Liver (tissue), 8 donors: ENCODE measurements at regions not wholly inside any gene's neighbourhood (a gene's known extent, or its start where the extent isn't known, plus 50 kb on each side); places are given as distances from the start of the nearest gene placed in this dataset.

ENCODE experiments used
- DNase-seq: peaks from one replicate; pipeline ENCODE4 v3.0.0-alpha.2; 2017; ENCODE audit warnings: low spot score
- H3K27ac ChIP-seq, 2 donors: one replicate each; pipeline ENCODE4 v1.7.0; 2013; ENCODE audit warnings: inconsistent platforms in 2 of 2, low read length in 2 of 2, control low read depth in 1 of 2, low read depth in 1 of 2, mild to moderate bottlenecking in 1 of 2
- H3K27me3 ChIP-seq, 4 donors: one replicate each; pipeline versions ENCODE4 v1.6.1 to v1.7.0; 2013; ENCODE audit warnings: low read length in 3 of 4, inconsistent platforms in 1 of 4, mild to moderate bottlenecking in 1 of 4, moderate library complexity in 1 of 4; ENCODE audit not compliant: control insufficient read depth in 4 of 4, insufficient read depth in 4 of 4
- H3K36me3 ChIP-seq, 4 donors: one replicate each; pipeline versions ENCODE4 v1.6.1 to v1.7.0; 2013; ENCODE audit warnings: low read length in 3 of 4, mild to moderate bottlenecking in 3 of 4, low read depth in 1 of 4, moderate library complexity in 1 of 4; ENCODE audit not compliant: control insufficient read depth in 4 of 4, insufficient read depth in 3 of 4
- H3K4me1 ChIP-seq, 4 donors: one replicate each; pipeline versions ENCODE4 v1.6.1 to v1.7.0; 2013; ENCODE audit warnings: low read length in 3 of 4, mild to moderate bottlenecking in 3 of 4, moderate library complexity in 1 of 4; ENCODE audit not compliant: control insufficient read depth in 4 of 4, insufficient read depth in 4 of 4
- H3K4me3 ChIP-seq, 3 donors: one replicate each; pipeline versions ENCODE4 v1.6.1 to v1.7.0; 2013; ENCODE audit warnings: low read length in 3 of 3, control low read depth in 1 of 3, low read depth in 1 of 3, mild to moderate bottlenecking in 1 of 3
- H3K9ac ChIP-seq, 2 donors: one replicate each; pipeline ENCODE4 v1.7.0; 2013; ENCODE audit warnings: low read length in 2 of 2, mild to moderate bottlenecking in 2 of 2, moderate library complexity in 2 of 2, control low read depth in 1 of 2, low read depth in 1 of 2
- H3K9me3 ChIP-seq, 4 donors: one replicate each; pipeline versions ENCODE4 v1.6.1 to v1.7.0; 2013; ENCODE audit warnings: low read length in 3 of 4; ENCODE audit not compliant: control insufficient read depth in 4 of 4
- EGR1 ChIP-seq, 2 donors: IDR thresholded peaks; 2 replicates each; pipeline ENCODE4 v1.6.1; 2016 to 2018; ENCODE audit warnings: antibody characterized with exemption in 2 of 2, low read depth in 2 of 2
- FOXA1 ChIP-seq: IDR thresholded peaks from 2 replicates; pipeline ENCODE4 v1.6.1; 2016; ENCODE audit warnings: antibody characterized with exemption
- FOXA2 ChIP-seq: IDR thresholded peaks from 2 replicates; pipeline ENCODE4 v1.6.1; 2016; ENCODE audit warnings: antibody characterized with exemption
- GABPA ChIP-seq, 2 donors: IDR thresholded peaks in 1 of 2; conservative IDR thresholded peaks in 1 of 2; 2 replicates each; pipeline ENCODE4 v1.6.1; 2016; ENCODE audit warnings: antibody characterized with exemption in 2 of 2, mild to moderate bottlenecking in 1 of 2, moderate library complexity in 1 of 2
- HNF4A ChIP-seq, 2 donors: conservative IDR thresholded peaks; 2 replicates each; pipeline ENCODE4 v1.6.1; 2016; ENCODE audit warnings: antibody characterized with exemption in 2 of 2, mild to moderate bottlenecking in 2 of 2
- HNF4G ChIP-seq: IDR thresholded peaks from 2 replicates; pipeline ENCODE4 v1.6.1; 2016; ENCODE audit warnings: antibody characterized with exemption
- JUND ChIP-seq, 2 donors: IDR thresholded peaks; 2 replicates each; pipeline ENCODE4 v1.6.1; 2016; ENCODE audit warnings: antibody characterized with exemption in 2 of 2
- NR2F2 ChIP-seq: IDR thresholded peaks from 2 replicates; pipeline ENCODE4 v1.6.1; 2016; ENCODE audit warnings: antibody characterized with exemption
- RXRA ChIP-seq, 2 donors: IDR thresholded peaks; 2 replicates each; pipeline ENCODE4 v1.6.1; 2017 to 2018; ENCODE audit warnings: antibody characterized with exemption in 2 of 2, mild to moderate bottlenecking in 1 of 2
- SP1 ChIP-seq: IDR thresholded peaks from 2 replicates; pipeline ENCODE4 v1.6.1; 2018; ENCODE audit warnings: antibody characterized with exemption, mild to moderate bottlenecking
- TAF1 ChIP-seq: conservative IDR thresholded peaks from 2 replicates; pipeline ENCODE4 v1.6.1; 2016; ENCODE audit warnings: antibody characterized with exemption, mild to moderate bottlenecking
- YY1 ChIP-seq: IDR thresholded peaks from 2 replicates; pipeline ENCODE4 v1.6.1; 2016; ENCODE audit warnings: antibody characterized with exemption, mild to moderate bottlenecking
- WGBS: extraction: QIAGEN DNeasy Blood & Tissue Kit; methylation state at CpG from one replicate; pipeline ENCODE4 v1.1.7; 2013; 5-methylcytosine and 5-hydroxymethylcytosine counted together
- TF ChIP-seq, protein P1 (sequence below): IDR thresholded peaks from 2 replicates; pipeline ENCODE4 v1.6.1; 2016; ENCODE audit warnings: antibody characterized with exemption
- TF ChIP-seq, protein P2 (sequence below): IDR thresholded peaks from 2 replicates; pipeline ENCODE4 v1.6.1; 2016; ENCODE audit warnings: antibody characterized with exemption, mild to moderate bottlenecking
- TF ChIP-seq, protein P3 (sequence below): fragments of 150-350 bp; IDR thresholded peaks from 2 replicates; pipeline ENCODE4 v1.5.1; 2017; ENCODE audit warnings: improper control_type of control experiment, low read depth, low read length; ENCODE audit not compliant: missing input control
- TF ChIP-seq, protein P4 (sequence below): IDR thresholded peaks from 2 replicates; pipeline ENCODE4 v1.6.1; 2016; ENCODE audit warnings: antibody characterized with exemption
- TF ChIP-seq, protein P5 (sequence below): IDR thresholded peaks from 2 replicates; pipeline ENCODE4 v1.6.1; 2016; ENCODE audit warnings: antibody characterized with exemption
- donor health status: healthy.
- donor health status: healthy.
- donor health status: healthy.
- donor health status: healthy.
- donor health status: healthy.

DNA sequence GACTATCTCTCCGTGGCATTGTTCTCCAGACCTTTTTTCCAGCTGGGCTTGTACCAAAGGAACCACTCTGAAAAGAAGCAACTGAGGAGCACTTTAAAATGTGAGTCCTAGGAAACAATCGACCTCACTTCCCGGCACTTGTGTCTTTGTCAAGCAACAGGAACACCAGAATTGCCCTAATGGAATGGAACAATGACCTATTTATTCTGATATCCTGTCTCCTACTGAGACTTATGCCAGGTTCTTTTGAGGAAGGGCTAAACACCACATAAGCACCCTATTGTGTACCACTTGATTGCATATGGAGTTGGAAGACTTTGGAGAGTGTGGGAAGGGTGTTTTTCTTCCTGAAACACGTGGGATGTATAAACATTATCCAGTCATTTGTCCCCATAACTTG is 56.8 kb upstream of the TGFBR2 start:
- Histone ChIP-seq H3K9ac (no peak overlapping the region), H3K27ac (no peak overlapping the region), H3K4me3 (no peak overlapping the region), H3K36me3 (no peaks in the 10 kb centered on the region), H3K4me1 (peaks cover 0 to 2% (median 0%) of the 10 kb centered on the region in 4 donors), H3K9me3 (no peaks in the 10 kb centered on the region), H3K27me3 (no peaks in the 10 kb centered on the region)
- DNase-seq: no peak
- TF ChIP-seq, protein P1, sequence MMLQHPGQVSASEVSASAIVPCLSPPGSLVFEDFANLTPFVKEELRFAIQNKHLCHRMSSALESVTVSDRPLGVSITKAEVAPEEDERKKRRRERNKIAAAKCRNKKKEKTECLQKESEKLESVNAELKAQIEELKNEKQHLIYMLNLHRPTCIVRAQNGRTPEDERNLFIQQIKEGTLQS: no peak
- TF ChIP-seq, protein P2, sequence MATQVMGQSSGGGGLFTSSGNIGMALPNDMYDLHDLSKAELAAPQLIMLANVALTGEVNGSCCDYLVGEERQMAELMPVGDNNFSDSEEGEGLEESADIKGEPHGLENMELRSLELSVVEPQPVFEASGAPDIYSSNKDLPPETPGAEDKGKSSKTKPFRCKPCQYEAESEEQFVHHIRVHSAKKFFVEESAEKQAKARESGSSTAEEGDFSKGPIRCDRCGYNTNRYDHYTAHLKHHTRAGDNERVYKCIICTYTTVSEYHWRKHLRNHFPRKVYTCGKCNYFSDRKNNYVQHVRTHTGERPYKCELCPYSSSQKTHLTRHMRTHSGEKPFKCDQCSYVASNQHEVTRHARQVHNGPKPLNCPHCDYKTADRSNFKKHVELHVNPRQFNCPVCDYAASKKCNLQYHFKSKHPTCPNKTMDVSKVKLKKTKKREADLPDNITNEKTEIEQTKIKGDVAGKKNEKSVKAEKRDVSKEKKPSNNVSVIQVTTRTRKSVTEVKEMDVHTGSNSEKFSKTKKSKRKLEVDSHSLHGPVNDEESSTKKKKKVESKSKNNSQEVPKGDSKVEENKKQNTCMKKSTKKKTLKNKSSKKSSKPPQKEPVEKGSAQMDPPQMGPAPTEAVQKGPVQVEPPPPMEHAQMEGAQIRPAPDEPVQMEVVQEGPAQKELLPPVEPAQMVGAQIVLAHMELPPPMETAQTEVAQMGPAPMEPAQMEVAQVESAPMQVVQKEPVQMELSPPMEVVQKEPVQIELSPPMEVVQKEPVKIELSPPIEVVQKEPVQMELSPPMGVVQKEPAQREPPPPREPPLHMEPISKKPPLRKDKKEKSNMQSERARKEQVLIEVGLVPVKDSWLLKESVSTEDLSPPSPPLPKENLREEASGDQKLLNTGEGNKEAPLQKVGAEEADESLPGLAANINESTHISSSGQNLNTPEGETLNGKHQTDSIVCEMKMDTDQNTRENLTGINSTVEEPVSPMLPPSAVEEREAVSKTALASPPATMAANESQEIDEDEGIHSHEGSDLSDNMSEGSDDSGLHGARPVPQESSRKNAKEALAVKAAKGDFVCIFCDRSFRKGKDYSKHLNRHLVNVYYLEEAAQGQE: no peak
- TF ChIP-seq NR2F2: no peak
- WGBS: 76% methylated on average over 4 of the region's 4 CpGs

DNA sequence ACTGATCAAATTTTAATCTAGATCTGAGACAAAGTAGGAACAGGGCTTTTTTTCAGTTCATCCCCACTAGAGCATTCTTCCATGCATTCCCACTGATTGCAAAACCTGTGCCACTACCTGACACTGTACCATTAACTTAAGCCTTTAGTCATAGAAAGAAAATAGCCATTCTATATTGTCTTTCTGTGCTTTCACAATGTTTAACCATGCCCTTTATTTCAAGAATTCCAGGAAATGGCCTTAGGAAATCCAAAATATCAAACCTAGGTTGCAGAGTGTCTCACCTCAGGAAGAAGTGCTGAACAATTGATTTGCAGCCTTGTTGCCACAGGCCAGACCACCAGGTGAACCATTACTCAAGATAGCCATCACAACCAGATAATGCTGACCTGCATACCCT is 56.2 kb upstream of the TGFBR2 start:
- Histone ChIP-seq H3K27me3 (no peaks in the 10 kb centered on the region), H3K9me3 (no peaks in the 10 kb centered on the region), H3K4me3 (no peak overlapping the region), H3K27ac (no peak overlapping the region), H3K4me1 (peaks cover 0 to 2% (median 0%) of the 10 kb centered on the region in 4 donors), H3K36me3 (no peaks in the 10 kb centered on the region), H3K9ac (no peak overlapping the region)
- DNase-seq: no peak
- TF ChIP-seq NR2F2 (no peak), GABPA (IDR thresholded peaks at IDR 0.05 in 1 of 2, conservative IDR thresholded peaks at IDR 0.05 in 1 of 2) (no peak), FOXA2 (no peak), EGR1 (IDR thresholded peaks at IDR 0.05; ENCODE audit: low read depth in 2 of 2) (no peak), YY1 (no peak), RXRA (IDR thresholded peaks at IDR 0.05) (no peak), HNF4A (conservative IDR thresholded peaks at IDR 0.05) (no peak), JUND (IDR thresholded peaks at IDR 0.05) (no peak), TAF1 (no peak), SP1 (no peak), HNF4G (no peak), FOXA1 (no peak)
- TF ChIP-seq, protein P1: no peak
- TF ChIP-seq, protein P3, sequence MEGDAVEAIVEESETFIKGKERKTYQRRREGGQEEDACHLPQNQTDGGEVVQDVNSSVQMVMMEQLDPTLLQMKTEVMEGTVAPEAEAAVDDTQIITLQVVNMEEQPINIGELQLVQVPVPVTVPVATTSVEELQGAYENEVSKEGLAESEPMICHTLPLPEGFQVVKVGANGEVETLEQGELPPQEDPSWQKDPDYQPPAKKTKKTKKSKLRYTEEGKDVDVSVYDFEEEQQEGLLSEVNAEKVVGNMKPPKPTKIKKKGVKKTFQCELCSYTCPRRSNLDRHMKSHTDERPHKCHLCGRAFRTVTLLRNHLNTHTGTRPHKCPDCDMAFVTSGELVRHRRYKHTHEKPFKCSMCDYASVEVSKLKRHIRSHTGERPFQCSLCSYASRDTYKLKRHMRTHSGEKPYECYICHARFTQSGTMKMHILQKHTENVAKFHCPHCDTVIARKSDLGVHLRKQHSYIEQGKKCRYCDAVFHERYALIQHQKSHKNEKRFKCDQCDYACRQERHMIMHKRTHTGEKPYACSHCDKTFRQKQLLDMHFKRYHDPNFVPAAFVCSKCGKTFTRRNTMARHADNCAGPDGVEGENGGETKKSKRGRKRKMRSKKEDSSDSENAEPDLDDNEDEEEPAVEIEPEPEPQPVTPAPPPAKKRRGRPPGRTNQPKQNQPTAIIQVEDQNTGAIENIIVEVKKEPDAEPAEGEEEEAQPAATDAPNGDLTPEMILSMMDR: no peak
- TF ChIP-seq, protein P4, sequence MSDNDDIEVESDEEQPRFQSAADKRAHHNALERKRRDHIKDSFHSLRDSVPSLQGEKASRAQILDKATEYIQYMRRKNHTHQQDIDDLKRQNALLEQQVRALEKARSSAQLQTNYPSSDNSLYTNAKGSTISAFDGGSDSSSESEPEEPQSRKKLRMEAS: no peak
- TF ChIP-seq, protein P5, sequence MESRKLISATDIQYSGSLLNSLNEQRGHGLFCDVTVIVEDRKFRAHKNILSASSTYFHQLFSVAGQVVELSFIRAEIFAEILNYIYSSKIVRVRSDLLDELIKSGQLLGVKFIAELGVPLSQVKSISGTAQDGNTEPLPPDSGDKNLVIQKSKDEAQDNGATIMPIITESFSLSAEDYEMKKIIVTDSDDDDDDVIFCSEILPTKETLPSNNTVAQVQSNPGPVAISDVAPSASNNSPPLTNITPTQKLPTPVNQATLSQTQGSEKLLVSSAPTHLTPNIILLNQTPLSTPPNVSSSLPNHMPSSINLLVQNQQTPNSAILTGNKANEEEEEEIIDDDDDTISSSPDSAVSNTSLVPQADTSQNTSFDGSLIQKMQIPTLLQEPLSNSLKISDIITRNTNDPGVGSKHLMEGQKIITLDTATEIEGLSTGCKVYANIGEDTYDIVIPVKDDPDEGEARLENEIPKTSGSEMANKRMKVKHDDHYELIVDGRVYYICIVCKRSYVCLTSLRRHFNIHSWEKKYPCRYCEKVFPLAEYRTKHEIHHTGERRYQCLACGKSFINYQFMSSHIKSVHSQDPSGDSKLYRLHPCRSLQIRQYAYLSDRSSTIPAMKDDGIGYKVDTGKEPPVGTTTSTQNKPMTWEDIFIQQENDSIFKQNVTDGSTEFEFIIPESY: no peak
- TF ChIP-seq, protein P2: no peak
